Body of pancreas (tissue), 4 donors: ENCODE measurements at regions not wholly inside any gene's neighbourhood (a gene's known extent, or its start where the extent isn't known, plus 50 kb on each side); places are given as distances from the start of the nearest gene placed in this dataset.

Source experiments
- ATAC-seq: fragments of 150-250 bp; one replicate; pipeline ENCODE4 v1.9.1; 2016
- DNase-seq, 4 donors: peaks; one replicate each; pipeline ENCODE4 v3.0.0-alpha.2; 2019
- H3K27ac ChIP-seq, 4 donors: fragments of 200-600 bp; sonication (generic); 1 replicate in 3 of 4; 2 replicates in 1 of 4; pipeline versions ENCODE4 v1.5.1 to v1.6.1; 2016 to 2019; ENCODE audit warnings: mild to moderate bottlenecking in 1 of 4, mixed read lengths in 1 of 4, moderate library complexity in 1 of 4
- H3K27me3 ChIP-seq, 2 donors: fragments of 200-600 bp; sonication (generic); one replicate each; pipeline ENCODE4 v1.6.0; 2016; ENCODE audit warnings: mild to moderate bottlenecking in 1 of 2
- H3K36me3 ChIP-seq, 2 donors: fragments of 200-600 bp; sonication (generic); replicated peaks in 1 of 2; 2 replicates each; pipeline ENCODE4 v1.5.1; 2016; ENCODE audit warnings: low read depth in 2 of 2; ENCODE audit not compliant: insufficient read depth in 1 of 2
- H3K4me1 ChIP-seq: fragments of 200-600 bp; sonication (generic); one replicate; pipeline ENCODE4 v1.6.0; 2016
- H3K4me3 ChIP-seq, 2 donors: fragments of 200-600 bp; sonication (generic); 1 replicate in 1 of 2; 2 replicates in 1 of 2; pipeline ENCODE4 v1.5.1; 2016 to 2019
- H3K9me3 ChIP-seq, 3 donors: fragments of 200-600 bp; sonication (generic); 1 replicate in 2 of 3; 2 replicates in 1 of 3; pipeline ENCODE4 v1.5.1; 2016
- POLR2A ChIP-seq, 3 donors: fragments of 450-650 bp; IDR thresholded peaks; one replicate each; pipeline ENCODE4 v1.6.1; 2016; ENCODE audit warnings: antibody characterized with exemption in 3 of 3, mild to moderate bottlenecking in 2 of 3
- WGBS, 2 donors: methylation state at CpG; one replicate each; pipeline ENCODE4 v1.1.5; 2017; 5-methylcytosine and 5-hydroxymethylcytosine counted together
- intact Hi-C: fragments of 100-400 bp; cut with DNase I; formaldehyde crosslinking; loops from one replicate; pipeline ENCODE4 v1.15.1; 2023
- TF ChIP-seq, protein P1 (sequence below), 7 experiments: fragments of 450-650 bp in 4 of 7; fragments of 200-600 bp in 3 of 7; sonication (generic) in 3 of 7; IDR thresholded peaks; one replicate each; pipeline ENCODE4 v1.5.1; 2016 to 2019; ENCODE audit warnings: antibody characterized with exemption in 7 of 7

DNA sequence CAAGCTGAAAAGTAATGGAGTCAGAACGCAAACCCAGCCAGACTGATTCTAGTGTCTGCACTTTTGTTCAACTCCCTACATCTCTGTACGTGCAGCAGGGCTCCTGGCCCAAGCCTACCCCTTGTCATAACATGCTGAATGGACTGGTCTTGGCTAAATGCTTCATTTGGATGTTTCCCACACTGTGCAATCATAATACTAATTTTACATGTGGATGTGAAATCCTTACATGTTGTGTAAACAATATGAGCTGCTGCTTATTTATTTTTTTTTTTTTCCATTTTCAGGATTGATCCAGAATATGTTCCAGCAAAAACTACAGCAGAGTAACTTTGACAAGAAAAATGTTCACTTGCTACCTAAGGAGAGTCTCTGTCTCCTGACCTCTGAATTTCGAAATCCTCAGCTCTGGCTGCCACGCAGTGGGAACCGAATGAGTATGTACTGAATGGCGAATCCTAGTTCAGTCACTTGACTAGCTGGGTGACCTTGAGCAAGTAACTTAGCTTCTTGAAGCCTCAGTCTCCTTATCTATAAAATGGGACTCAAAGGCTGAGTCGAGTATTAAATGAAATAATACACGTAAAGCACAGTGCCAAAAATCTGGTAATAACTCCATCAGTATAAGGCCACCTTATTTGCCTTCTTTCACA is 133.4 kb downstream of the EHF start:
- Histone ChIP-seq H3K27ac (no peak overlapping the region), H3K36me3 (no peaks in the 10 kb centered on the region), H3K9me3 (no peaks in the 10 kb centered on the region), H3K4me1 (peaks cover 8% of the 10 kb centered on the region), H3K4me3 (no peak overlapping the region), H3K27me3 (no peaks in the 10 kb centered on the region)
- no peak for DNase-seq
- ATAC-seq, result no peak
- WGBS, 2 donors, result 80 to 82% methylated on average over 8 of the region's 8 CpGs
- no peak for TF ChIP-seq POLR2A (IDR thresholded peaks at IDR 0.05)
- TF ChIP-seq, protein P1, sequence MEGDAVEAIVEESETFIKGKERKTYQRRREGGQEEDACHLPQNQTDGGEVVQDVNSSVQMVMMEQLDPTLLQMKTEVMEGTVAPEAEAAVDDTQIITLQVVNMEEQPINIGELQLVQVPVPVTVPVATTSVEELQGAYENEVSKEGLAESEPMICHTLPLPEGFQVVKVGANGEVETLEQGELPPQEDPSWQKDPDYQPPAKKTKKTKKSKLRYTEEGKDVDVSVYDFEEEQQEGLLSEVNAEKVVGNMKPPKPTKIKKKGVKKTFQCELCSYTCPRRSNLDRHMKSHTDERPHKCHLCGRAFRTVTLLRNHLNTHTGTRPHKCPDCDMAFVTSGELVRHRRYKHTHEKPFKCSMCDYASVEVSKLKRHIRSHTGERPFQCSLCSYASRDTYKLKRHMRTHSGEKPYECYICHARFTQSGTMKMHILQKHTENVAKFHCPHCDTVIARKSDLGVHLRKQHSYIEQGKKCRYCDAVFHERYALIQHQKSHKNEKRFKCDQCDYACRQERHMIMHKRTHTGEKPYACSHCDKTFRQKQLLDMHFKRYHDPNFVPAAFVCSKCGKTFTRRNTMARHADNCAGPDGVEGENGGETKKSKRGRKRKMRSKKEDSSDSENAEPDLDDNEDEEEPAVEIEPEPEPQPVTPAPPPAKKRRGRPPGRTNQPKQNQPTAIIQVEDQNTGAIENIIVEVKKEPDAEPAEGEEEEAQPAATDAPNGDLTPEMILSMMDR (IDR thresholded peaks at IDR 0.05), result no peak
- intact Hi-C loops, result no loop called here

DNA sequence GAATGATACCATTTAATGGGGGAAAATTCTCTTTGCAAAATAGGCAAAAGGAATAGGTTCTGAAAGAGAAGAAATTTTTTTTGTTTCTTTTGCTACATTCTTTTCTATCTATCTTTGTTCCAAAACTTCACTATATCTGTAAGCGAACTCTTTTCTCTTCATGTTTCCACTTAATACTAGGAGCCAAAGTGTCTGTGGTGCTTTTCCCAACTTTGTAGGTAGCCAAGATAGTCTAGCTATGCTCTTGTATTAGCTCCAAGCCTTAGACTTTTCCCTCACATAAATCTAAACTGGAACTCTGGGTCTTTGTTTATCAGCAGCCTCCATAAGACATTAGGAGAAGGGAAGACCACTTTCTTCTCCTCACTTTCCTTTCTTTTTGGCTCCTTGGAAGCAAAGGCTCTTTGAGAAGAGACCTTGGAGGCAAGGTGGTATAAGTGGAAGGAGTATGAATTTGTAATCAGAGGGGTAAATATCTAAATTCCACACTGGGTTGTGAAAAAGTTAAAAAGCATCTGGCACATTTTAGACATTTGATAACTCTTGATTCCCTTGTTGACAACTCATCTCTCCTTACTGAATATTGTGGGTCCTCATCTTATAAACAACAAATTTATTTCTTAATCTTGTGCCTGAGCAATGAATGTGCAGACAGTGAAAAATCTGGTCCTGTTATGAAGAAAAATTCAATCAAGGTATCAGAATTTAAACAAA is 130.0 kb downstream of the EHF start:
- H3K9me3 ChIP-seq, result no peaks in the 10 kb centered on the region
- no peak for TF ChIP-seq POLR2A (IDR thresholded peaks at IDR 0.05)
- TF ChIP-seq, protein P1 (IDR thresholded peaks at IDR 0.05), result no peak
- no peaks in the 10 kb centered on the region for H3K27me3 ChIP-seq
- intact Hi-C loops, result no loop called here
- WGBS, 2 donors, result 91 to 100% methylated on average over 1 of the region's 1 CpG
- H3K36me3 ChIP-seq, result no peaks in the 10 kb centered on the region
- ATAC-seq (no peak), DNase-seq (no peak)
- H3K4me1 ChIP-seq, result peaks cover 8% of the 10 kb centered on the region
- H3K4me3 ChIP-seq, result no peak overlapping the region
- no peak overlapping the region for H3K27ac ChIP-seq

DNA sequence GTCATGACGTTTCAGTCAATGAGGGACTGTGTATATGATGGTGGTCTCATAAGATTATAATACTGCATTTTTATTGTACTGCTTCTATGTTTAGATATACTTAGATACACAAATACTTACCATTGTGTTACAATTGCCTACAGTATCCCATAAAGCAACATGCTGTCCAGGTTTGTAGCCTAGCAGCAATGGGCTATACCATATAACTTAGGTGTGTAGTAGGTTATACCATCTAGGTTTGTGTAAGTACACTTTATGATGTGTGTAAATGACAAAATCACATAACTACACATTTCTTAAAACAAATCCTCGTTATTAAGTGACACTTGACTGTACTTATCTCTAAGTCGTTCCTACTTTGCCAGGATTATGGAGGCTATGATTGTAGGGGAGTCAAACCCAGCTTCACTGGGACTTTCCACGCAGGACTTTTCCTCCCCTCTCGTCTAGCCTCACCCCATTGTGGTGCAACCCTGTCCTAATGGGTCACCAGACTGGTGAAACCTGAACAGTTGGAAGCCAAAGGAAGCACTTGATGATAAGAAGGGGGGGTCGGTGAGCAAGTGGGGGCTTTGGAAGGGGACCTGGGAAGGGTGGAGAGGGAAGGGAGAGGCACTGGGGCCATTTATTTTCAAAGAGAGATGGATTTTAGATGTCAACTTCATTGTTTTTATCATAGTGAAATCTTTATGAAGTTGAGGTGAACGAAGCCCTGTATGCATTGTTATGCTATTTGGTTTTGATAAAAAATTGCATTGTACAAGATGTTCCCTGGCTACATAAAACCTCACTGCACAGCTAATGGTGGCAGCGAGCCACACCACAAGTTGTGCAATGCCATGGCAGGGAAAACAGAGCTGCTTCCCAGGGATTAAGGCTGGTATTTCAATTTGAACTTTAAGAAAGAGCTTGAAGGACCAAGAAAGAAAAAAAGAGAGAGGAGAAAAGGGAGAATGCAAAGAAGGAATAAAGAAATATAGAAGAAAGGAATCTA is 129.1 kb downstream of the EHF start:
- intact Hi-C loops, result no loop called here
- Histone ChIP-seq H3K4me3 (no peak overlapping the region), H3K9me3 (no peaks in the 10 kb centered on the region), H3K27me3 (no peaks in the 10 kb centered on the region), H3K36me3 (no peaks in the 10 kb centered on the region), H3K4me1 (peaks cover 8% of the 10 kb centered on the region), H3K27ac (peak overlapping the region in 1 of 4 donors; percentile 51)
- WGBS, 2 donors, result 48 to 70% methylated on average over 8 of the region's 8 CpGs
- TF ChIP-seq POLR2A (IDR thresholded peaks at IDR 0.05), result no peak
- TF ChIP-seq, protein P1 (IDR thresholded peaks at IDR 0.05), result no peak
- DNase-seq (peak; percentile 39 to 63 (median 58)), ATAC-seq (peak; percentile 65)

DNA sequence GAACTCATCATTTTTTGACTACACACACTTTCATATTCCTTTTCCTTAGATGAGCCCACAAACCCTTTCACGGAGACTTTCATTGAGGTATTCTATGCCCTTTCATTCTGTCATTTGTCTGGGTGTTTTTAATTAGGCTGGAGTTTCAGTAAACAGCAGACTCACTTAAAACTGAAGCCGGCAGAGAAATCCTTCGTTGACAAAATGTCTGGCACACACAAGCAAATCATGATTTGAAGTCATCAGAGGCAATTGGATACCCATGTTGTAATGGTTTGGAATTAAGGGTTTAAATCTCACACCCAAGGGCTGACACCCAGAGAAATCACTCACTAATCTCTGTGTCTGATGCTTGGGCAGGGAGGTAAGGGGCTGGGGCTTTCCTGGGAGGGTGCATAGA is 127.1 kb downstream of the EHF start:
- H3K4me3 ChIP-seq, result no peak overlapping the region
- no peak for ATAC-seq

More for the DNA sequence above, 127.1 kb downstream of the EHF start:
- WGBS, 2 donors, result 78 to 88% methylated on average over 3 of the region's 3 CpGs
- TF ChIP-seq, protein P1 (IDR thresholded peaks at IDR 0.05), result no peak
- TF ChIP-seq POLR2A (IDR thresholded peaks at IDR 0.05), result no peak
- Histone ChIP-seq H3K27me3 (no peaks in the 10 kb centered on the region), H3K36me3 (no peaks in the 10 kb centered on the region), H3K27ac (no peak overlapping the region), H3K4me1 (peaks cover 8% of the 10 kb centered on the region), H3K9me3 (no peaks in the 10 kb centered on the region)
- DNase-seq, result no peak
- intact Hi-C loops, result no loop called here
